Cardiac fibroblast (primary cell): ENCODE measurements at regions not wholly inside any gene's neighbourhood (a gene's known extent, or its start where the extent isn't known, plus 50 kb on each side); places are given as distances from the start of the nearest gene placed in this dataset.
A peak's percentile ranks its signal among the peaks of the same experiment; 100 is the strongest.

Experiments used
- DNase-seq, 2 donors: peaks; one replicate each; pipeline versions ENCODE4 v3.0.0 to v3.0.0-alpha.2; 2010; ENCODE audit warnings: low read depth in 2 of 2
- H3K4me3 ChIP-seq, 2 donors: replicated peaks in 1 of 2; 1 replicate in 1 of 2; 2 replicates in 1 of 2; pipeline ENCODE4 v1.5.1; 2011; ENCODE audit warnings: low read depth in 2 of 2, low read length in 2 of 2, mild to moderate bottlenecking in 2 of 2, moderate library complexity in 1 of 2
- TF ChIP-seq, protein P1 (sequence below): IDR thresholded peaks from one replicate; pipeline ENCODE4 v1.5.1; 2011; ENCODE audit warnings: low read depth, mild to moderate bottlenecking, low read length, inconsistent platforms

DNA sequence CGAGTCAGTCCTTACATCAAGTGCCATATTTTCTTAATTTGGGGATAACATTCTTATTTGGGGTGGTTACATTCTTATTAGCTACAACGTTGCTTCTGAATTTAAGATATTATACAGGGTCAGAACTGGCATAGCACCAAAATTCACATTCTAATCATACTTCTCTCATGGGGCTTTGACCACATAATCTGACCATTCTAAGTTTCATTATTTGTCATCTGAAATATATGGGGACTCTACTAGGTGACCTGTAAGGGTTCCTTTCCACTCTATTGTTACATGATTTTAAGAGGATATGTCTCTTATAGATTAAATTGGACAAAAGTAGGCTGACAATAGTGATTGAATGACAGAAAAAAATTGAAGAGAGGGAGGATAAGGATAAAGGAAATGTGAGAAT lies 536.5 kb downstream of the KCTD12 start:
- DNase-seq: peak; percentile 9 to 10
- H3K4me3 ChIP-seq: no peak overlapping the region
- TF ChIP-seq, protein P1, sequence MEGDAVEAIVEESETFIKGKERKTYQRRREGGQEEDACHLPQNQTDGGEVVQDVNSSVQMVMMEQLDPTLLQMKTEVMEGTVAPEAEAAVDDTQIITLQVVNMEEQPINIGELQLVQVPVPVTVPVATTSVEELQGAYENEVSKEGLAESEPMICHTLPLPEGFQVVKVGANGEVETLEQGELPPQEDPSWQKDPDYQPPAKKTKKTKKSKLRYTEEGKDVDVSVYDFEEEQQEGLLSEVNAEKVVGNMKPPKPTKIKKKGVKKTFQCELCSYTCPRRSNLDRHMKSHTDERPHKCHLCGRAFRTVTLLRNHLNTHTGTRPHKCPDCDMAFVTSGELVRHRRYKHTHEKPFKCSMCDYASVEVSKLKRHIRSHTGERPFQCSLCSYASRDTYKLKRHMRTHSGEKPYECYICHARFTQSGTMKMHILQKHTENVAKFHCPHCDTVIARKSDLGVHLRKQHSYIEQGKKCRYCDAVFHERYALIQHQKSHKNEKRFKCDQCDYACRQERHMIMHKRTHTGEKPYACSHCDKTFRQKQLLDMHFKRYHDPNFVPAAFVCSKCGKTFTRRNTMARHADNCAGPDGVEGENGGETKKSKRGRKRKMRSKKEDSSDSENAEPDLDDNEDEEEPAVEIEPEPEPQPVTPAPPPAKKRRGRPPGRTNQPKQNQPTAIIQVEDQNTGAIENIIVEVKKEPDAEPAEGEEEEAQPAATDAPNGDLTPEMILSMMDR: no peak

DNA sequence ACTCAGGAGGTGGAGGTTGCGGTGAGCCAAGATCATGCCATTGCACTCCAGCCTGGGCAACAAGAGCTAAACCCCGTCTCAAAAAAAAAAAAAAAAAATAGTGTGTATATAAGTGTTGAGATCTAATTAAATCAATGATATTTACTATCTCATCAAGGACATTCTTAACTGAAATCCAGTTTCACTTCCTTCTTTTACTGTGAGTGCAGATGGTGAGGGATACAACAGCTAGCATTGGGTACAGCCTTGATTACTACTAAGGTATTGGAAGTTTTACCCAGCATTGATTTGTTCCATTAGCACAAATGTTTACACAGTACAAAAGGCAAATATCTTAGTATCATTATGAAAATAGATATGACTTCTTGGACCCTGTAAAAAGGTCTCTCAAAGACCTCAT lies 546.6 kb downstream of the KCTD12 start:
- H3K4me3 ChIP-seq: no peak overlapping the region
- DNase-seq: no peak
- TF ChIP-seq, protein P1: no peak

DNA sequence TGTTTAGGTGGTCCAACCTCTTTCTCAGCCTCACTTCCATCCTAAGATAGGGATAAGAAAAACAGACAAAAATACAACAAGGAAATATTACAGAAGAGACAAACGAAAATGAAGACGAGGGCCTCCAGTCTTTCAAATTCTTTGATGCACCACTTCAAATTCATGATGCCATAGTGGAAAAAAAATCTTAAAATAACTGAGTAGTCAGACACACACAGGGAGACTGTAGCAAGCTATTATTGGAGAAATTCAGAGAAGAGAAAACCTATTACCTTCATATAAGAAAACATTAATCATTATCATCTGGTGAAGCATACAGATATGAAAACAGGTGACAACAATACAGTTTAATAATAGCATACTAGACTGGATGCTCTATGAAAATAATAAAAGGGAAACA lies 548.2 kb downstream of the KCTD12 start:
- TF ChIP-seq, protein P1: no peak
- no peak overlapping the region for H3K4me3 ChIP-seq
- no peak for DNase-seq

DNA sequence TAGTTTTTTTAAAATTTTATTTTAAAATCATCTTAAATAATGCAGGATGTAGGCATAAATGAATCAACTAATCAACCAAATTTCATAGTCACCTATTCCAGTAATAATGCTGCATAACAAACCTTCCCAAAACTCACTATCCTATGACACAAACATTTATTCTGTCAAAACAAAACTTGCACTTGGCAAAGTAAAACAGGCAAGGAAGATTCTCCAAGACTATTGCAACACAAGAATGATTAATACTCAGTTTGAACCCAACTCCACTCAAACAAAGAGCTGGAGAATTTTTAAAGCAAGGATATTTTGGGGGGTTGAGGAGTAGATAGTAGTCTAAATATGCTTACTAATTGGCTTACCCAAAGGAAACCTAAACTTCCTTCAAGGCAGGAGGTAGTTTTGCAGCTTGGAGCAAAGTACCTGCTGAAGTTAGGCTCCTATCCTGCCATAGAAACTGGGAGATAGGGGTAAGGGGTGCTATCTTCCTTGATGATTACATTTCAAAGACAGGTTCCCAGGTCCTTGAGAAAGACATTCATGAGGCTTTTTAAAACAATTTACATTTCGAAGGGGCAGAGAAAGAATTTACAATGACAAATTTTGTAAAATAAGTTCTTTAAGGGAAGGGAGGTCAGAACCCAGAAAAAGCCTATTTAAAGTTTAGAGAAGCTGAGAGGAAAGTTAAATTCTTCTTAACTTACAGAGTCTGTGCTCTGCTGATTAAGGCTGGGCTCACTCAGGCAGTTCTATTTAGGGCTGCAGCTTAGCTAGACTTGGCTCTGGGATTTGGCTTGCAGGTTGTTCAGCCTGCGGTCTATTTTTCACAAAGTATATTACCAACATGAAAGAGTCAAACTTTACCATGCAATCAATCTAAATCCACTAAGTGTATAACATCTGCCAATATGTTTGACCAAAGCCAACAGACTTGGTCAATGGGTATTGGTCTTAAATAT lies 549.0 kb downstream of the KCTD12 start:
- DNase-seq: no peak
- TF ChIP-seq, protein P1: no peak

DNA sequence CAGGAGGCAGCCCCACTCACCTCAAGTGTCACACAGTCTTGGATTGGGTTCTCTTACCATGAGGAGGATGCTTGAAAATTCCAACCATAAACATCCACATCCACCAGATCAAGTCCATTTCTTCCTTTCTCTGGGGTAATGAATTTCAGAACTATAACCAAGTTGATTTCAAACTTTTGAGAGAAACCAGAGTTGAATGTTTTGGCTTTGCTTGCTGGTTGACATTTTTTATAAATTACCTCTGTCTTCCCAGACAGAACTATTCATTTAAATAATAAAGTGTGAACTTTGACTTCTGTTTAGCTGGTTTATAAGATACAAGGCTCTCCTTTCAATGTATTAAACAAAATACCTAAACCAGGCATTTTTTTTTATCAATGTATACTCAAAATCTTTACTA lies 550.7 kb downstream of the KCTD12 start:
- no peak overlapping the region for H3K4me3 ChIP-seq
- DNase-seq: no peak
- TF ChIP-seq, protein P1: no peak

More for the DNA sequence above, 549.0 kb downstream of the KCTD12 start:
- no peak overlapping the region for H3K4me3 ChIP-seq

DNA sequence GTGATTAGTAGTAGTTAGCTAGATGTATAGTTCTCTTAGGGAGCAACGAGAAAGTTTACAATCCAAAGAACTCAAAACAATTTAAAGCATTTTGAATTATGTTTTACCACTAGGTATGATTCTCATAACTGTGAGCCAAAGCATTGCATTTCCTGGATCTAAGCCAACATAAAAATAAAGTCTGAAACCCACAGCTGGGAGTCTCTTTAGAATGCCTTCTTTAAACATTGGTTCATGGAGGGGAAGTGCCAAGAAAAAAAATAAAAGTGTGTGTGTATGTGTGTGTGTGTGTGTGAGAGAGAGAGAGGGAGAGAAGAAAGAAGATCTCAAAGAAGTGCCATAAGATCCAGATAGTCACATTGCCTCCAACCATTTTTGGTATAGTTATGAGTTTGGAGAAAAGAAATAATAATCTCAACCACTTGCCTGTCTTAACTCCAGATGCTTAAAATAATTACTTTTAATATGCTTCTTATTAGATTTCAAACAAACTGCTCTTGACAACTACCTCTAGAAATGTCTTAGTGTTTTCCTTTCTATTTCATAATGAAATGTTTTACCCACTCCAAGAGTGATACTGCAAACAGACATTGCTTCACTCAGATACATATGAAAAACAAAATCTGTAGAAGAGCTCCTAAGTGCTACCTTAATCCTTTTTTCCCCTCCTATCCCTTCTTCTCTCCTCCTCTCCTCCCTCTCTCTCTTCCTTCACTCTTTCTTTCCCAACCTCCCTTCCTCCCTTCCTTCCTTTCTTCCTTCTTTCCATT lies 554.1 kb downstream of the KCTD12 start:
- DNase-seq: peak; percentile 50 to 63
- H3K4me3 ChIP-seq: no peak overlapping the region
- TF ChIP-seq, protein P1: no peak
